Adrenal gland (tissue), 9 donors: ENCODE measurements at regions not wholly inside any gene's neighbourhood (a gene's known extent, or its start where the extent isn't known, plus 50 kb on each side); places are given as distances from the start of the nearest gene placed in this dataset.

Source experiments
- DNase-seq, 7 donors: peaks; one replicate each; pipeline ENCODE4 v3.0.0-alpha.2; 2019 to 2020
- H3K27ac ChIP-seq, 5 donors: fragments of 200-600 bp; sonication (generic) in 4 of 5; 1 replicate in 3 of 5; 2 replicates in 2 of 5; pipeline versions ENCODE4 v1.5.1 to v1.8.0; 2016 to 2020; ENCODE audit warnings: mild to moderate bottlenecking in 1 of 5
- H3K27me3 ChIP-seq: fragments of 200-600 bp; 2 replicates; pipeline ENCODE4 v1.8.0; 2021
- H3K36me3 ChIP-seq, 2 donors: fragments of 200-600 bp; replicated peaks in 1 of 2; 1 replicate in 1 of 2; 2 replicates in 1 of 2; pipeline versions ENCODE4 v1.5.1 to v1.8.0; 2018 to 2022
- H3K4me1 ChIP-seq, 2 donors: fragments of 200-600 bp; replicated peaks in 1 of 2; 1 replicate in 1 of 2; 2 replicates in 1 of 2; pipeline versions ENCODE4 v1.5.1 to v1.8.0; 2018 to 2021
- H3K4me3 ChIP-seq, 4 donors: fragments of 200-600 bp; sonication (generic) in 3 of 4; one replicate each; pipeline ENCODE4 v1.5.1; 2016 to 2018
- H3K9me3 ChIP-seq, 3 donors: fragments of 200-600 bp; sonication (generic) in 1 of 3; replicated peaks in 1 of 3; 1 replicate in 2 of 3; 2 replicates in 1 of 3; pipeline versions ENCODE4 v1.5.1 to v1.8.0; 2016 to 2021
- POLR2A ChIP-seq, 2 donors: fragments of 450-650 bp; IDR thresholded peaks; one replicate each; pipeline ENCODE4 v1.6.1; 2017; ENCODE audit warnings: antibody characterized with exemption in 2 of 2, mild to moderate bottlenecking in 2 of 2, moderate library complexity in 1 of 2
- WGBS, 4 donors: extraction: QIAGEN DNeasy Blood & Tissue Kit in 2 of 4; methylation state at CpG; one replicate each; pipeline versions ENCODE4 v1.1.5 to v1.1.7; 2013 to 2017; 5-methylcytosine and 5-hydroxymethylcytosine counted together
- intact Hi-C, 2 donors: fragments of 100-400 bp; cut with DNase I; formaldehyde crosslinking; loops; one replicate each; pipeline versions ENCODE4 v1.14.1 to v1.15.0; 2022 to 2023
- TF ChIP-seq, protein P1 (sequence below), 6 experiments: fragments of 450-650 bp in 4 of 6; fragments of 200-600 bp in 2 of 6; sonication (generic) in 1 of 6; IDR thresholded peaks; 1 replicate in 5 of 6; 2 replicates in 1 of 6; pipeline versions ENCODE4 v1.5.1 to v1.8.0; 2016 to 2021; ENCODE audit warnings: antibody characterized with exemption in 6 of 6, mild to moderate bottlenecking in 2 of 6, moderate library complexity in 1 of 6
- donor health status: healthy with polysubstance abuse.
- donor health status: Bipolar disorder and iron deficiency.
- donor health status: DM: yes; HTN: yes; CAD: no.
- donor health status: DM: no; HTN: no; CAD: no.
- donor health status: DM: no; HTN: no; CAD: no.

DNA sequence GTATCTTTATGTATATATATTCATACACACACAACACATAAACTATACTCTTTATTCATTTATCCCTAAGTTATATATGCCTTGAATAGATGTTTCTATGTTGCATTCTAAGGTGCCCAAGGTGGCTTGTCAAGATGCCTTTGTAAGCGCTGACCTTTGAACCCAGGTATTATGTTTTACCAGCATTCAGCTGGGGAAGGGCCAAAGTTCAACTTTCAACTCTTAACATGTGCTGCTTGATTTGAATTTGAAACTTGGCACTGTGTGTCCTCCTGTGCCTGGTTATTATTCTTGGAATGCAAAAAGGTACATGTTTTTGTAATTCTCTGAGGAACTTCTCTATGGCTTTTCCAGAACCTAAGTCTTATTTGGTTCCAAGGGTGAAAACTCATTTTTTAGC, 146.5 kb downstream of the EDN1 start:
- no peak overlapping the region for H3K27ac ChIP-seq
- no peak for DNase-seq
- intact Hi-C loops: no loop called here
- H3K4me3 ChIP-seq: no peak overlapping the region
- no peaks in the 10 kb centered on the region for H3K36me3 ChIP-seq
- TF ChIP-seq POLR2A (IDR thresholded peaks at IDR 0.05): no peak
- TF ChIP-seq, protein P1, sequence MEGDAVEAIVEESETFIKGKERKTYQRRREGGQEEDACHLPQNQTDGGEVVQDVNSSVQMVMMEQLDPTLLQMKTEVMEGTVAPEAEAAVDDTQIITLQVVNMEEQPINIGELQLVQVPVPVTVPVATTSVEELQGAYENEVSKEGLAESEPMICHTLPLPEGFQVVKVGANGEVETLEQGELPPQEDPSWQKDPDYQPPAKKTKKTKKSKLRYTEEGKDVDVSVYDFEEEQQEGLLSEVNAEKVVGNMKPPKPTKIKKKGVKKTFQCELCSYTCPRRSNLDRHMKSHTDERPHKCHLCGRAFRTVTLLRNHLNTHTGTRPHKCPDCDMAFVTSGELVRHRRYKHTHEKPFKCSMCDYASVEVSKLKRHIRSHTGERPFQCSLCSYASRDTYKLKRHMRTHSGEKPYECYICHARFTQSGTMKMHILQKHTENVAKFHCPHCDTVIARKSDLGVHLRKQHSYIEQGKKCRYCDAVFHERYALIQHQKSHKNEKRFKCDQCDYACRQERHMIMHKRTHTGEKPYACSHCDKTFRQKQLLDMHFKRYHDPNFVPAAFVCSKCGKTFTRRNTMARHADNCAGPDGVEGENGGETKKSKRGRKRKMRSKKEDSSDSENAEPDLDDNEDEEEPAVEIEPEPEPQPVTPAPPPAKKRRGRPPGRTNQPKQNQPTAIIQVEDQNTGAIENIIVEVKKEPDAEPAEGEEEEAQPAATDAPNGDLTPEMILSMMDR (IDR thresholded peaks at IDR 0.05): no peak
- no peaks in the 10 kb centered on the region for H3K9me3 ChIP-seq
- no peaks in the 10 kb centered on the region for H3K4me1 ChIP-seq
- H3K27me3 ChIP-seq: no peaks in the 10 kb centered on the region
- WGBS, 4 donors: 50 to 100% (median 93%) methylated on average over 1 of the region's 1 CpG

GRCh38 chr6:12439296-12439695, 149.1 kb downstream of the EDN1 start:
- H3K4me1 ChIP-seq: no peaks in the 10 kb centered on the region
- no peaks in the 10 kb centered on the region for H3K27me3 ChIP-seq
- H3K36me3 ChIP-seq: no peaks in the 10 kb centered on the region
- intact Hi-C loops: no loop called here
- TF ChIP-seq POLR2A (IDR thresholded peaks at IDR 0.05): no peak
- H3K9me3 ChIP-seq: no peaks in the 10 kb centered on the region
- DNase-seq: no peak
- no peak overlapping the region for H3K4me3 ChIP-seq
- no peak overlapping the region for H3K27ac ChIP-seq

DNA sequence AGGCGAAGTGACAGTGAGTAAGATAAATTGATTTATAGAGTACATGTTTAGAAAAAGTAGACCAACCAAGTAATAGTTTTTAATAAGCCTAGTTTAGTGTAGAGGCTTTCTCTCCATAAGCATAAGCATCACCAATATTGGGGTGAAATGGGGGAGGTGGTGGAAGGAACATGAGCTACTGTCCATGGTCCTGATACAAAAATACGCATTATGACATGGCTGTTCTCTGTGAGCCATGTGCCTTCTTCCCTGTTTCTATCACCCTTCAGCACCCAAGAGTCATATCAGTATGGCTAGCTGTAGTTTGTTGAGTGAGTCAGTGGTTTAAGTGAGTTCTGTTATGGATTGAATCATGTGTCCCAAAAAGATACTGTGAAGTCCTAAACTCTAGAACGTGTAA, 150.8 kb downstream of the EDN1 start:
- no peak for TF ChIP-seq POLR2A (IDR thresholded peaks at IDR 0.05)
- TF ChIP-seq, protein P1 (IDR thresholded peaks at IDR 0.05): no peak
- H3K9me3 ChIP-seq: no peaks in the 10 kb centered on the region
- no peaks in the 10 kb centered on the region for H3K36me3 ChIP-seq
- H3K27ac ChIP-seq: no peak overlapping the region
- intact Hi-C loops: no loop called here
- no peak overlapping the region for H3K4me3 ChIP-seq
- H3K4me1 ChIP-seq: no peaks in the 10 kb centered on the region
- no peaks in the 10 kb centered on the region for H3K27me3 ChIP-seq
- DNase-seq: no peak
- 77 to 85% (median 79%) methylated on average over 3 of the region's 3 CpGs for WGBS, 4 donors

GRCh38 chr6:12442455-12442854, 152.3 kb downstream of the EDN1 start:
- Histone ChIP-seq H3K36me3 (no peaks in the 10 kb centered on the region), H3K4me1 (no peaks in the 10 kb centered on the region), H3K9me3 (no peaks in the 10 kb centered on the region), H3K4me3 (no peak overlapping the region), H3K27ac (no peak overlapping the region), H3K27me3 (no peaks in the 10 kb centered on the region)
- 71 to 82% (median 75%) methylated on average over 4 of the region's 4 CpGs for WGBS, 4 donors
- intact Hi-C loops: no loop called here
- TF ChIP-seq, protein P1 (IDR thresholded peaks at IDR 0.05): no peak
- TF ChIP-seq POLR2A (IDR thresholded peaks at IDR 0.05): no peak
- DNase-seq: no peak

- H3K27ac ChIP-seq: no peak overlapping the region
- WGBS, 4 donors: 71 to 82% (median 78%) methylated on average over 1 of the region's 1 CpG
- no peak for DNase-seq
Observed at GRCh38 chr6:12446394-12446793, 156.2 kb downstream of the EDN1 start.

More at GRCh38 chr6:12446394-12446793, 156.2 kb downstream of the EDN1 start:
- TF ChIP-seq, protein P1 (IDR thresholded peaks at IDR 0.05): no peak
- TF ChIP-seq POLR2A (IDR thresholded peaks at IDR 0.05): no peak
- H3K36me3 ChIP-seq: no peaks in the 10 kb centered on the region
- H3K9me3 ChIP-seq: no peaks in the 10 kb centered on the region
- H3K4me3 ChIP-seq: no peak overlapping the region
- H3K4me1 ChIP-seq: no peaks in the 10 kb centered on the region
- no peaks in the 10 kb centered on the region for H3K27me3 ChIP-seq
- intact Hi-C loops: no loop called here
